ENCODE measurements at regions not wholly inside any gene's neighbourhood (a gene's known extent, or its start where the extent isn't known, plus 50 kb on each side); places are given as distances from the start of the nearest gene placed in this dataset.

- TF ChIP-seq POLR2AphosphoS5 (IDR thresholded peaks at IDR 0.05; ENCODE audit: low read depth, low read length): no peak
- no peak for TF ChIP-seq TAF1 (IDR thresholded peaks at IDR 0.05; ENCODE audit: low read depth, low read length)
Measured at GRCh38 chr18:2407961-2408360, 163.3 kb downstream of the METTL4 start.

Data from GM12891 (cell line).